Natural killer cell treated with Interleukin-12 subunit alpha and Interleukin-12 subunit beta and Interleukin-15 and Interleukin-18, amount 100 ng/mL, for 72 hours (primary cell): ENCODE measurements at regions not wholly inside any gene's neighbourhood (a gene's known extent, or its start where the extent isn't known, plus 50 kb on each side); places are given as distances from the start of the nearest gene placed in this dataset.
"Not testable (repeated sequence)": the region's sequence is repeated elsewhere in the genome, so short reads cannot be mapped to it uniquely, and the experiment has no call there.

ENCODE experiments used
- ATAC-seq, 2 donors: fragments of 150-1000 bp; cut with Tn5 transposase in 1 of 2; sonication (Bioruptor Pico), chemical (Tn5 transposase) in 1 of 2; 2 replicates each; pipeline ENCODE4 v1.10.0; 2021
- DNase-seq: peaks from one replicate; pipeline ENCODE4 v3.0.0; 2022; ENCODE audit warnings: low spot score
- H3K27ac Mint-ChIP-seq, 2 donors: 1 replicate in 1 of 2; 2 replicates in 1 of 2; pipeline ENCODE4 v1.8.0; 2022; ENCODE audit warnings: mixed read lengths in 2 of 2, mild to moderate bottlenecking in 1 of 2, moderate library complexity in 1 of 2
- H3K27me3 Mint-ChIP-seq, 2 donors: 1 replicate in 1 of 2; 2 replicates in 1 of 2; pipeline ENCODE4 v1.8.0; 2022; ENCODE audit warnings: mixed read lengths in 2 of 2
- H3K36me3 Mint-ChIP-seq: one replicate; pipeline ENCODE4 v1.8.0; 2022; ENCODE audit warnings: mixed read lengths
- H3K4me1 Mint-ChIP-seq, 2 donors: 1 replicate in 1 of 2; 2 replicates in 1 of 2; pipeline ENCODE4 v1.8.0; 2022; ENCODE audit warnings: low read depth in 2 of 2, mixed read lengths in 2 of 2, mild to moderate bottlenecking in 1 of 2
- H3K4me3 Mint-ChIP-seq: one replicate; pipeline ENCODE4 v1.8.0; 2022; ENCODE audit warnings: mixed read lengths
- H3K9me3 Mint-ChIP-seq: 2 replicates; pipeline ENCODE4 v1.8.0; 2022; ENCODE audit warnings: mixed read lengths

DNA sequence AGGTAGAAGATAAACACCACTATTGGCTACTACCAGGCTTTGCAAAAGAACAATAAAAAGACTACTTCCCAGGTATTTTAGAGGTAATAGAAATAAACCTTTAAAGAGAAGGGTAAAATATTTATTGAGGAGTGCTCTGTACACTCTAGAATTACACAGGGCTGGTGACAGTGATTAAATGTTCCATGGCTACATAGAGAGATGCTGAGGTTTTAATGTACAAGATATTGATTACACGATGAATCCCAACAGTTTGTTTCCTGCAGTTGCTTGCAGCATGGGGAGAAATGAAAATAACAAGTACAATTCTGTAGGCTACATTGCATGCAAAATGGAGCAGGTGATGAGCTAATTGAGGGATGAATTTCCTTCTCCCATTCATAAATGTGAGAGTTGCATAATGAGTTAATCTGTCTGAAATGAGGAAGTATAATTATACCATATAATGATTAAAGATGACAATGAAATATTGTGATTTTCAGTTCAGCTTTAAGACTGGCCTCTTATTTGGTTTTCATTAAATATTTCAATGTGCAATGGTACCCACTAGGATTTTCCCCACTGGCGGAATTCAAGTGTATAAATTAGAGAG, 266.1 kb downstream of the SOCS6 start:
- Mint-ChIP-seq H3K27me3 (no peaks in the 10 kb centered on the region), H3K4me3 (no peak overlapping the region), H3K4me1 (no peaks in the 10 kb centered on the region), H3K9me3 (no peaks in the 10 kb centered on the region), H3K36me3 (no peaks in the 10 kb centered on the region), H3K27ac (no peak overlapping the region)
- DNase-seq (no peak), ATAC-seq (no peak)

GRCh38 chr18:70553936-70554260, 265.1 kb downstream of the SOCS6 start:
- ATAC-seq: no peak
- Mint-ChIP-seq H3K36me3 (no peaks in the 10 kb centered on the region), H3K9me3 (no peaks in the 10 kb centered on the region), H3K4me3 (no peak overlapping the region), H3K27me3 (no peaks in the 10 kb centered on the region), H3K4me1 (no peaks in the 10 kb centered on the region), H3K27ac (no peak overlapping the region)
- no peak for DNase-seq

DNA sequence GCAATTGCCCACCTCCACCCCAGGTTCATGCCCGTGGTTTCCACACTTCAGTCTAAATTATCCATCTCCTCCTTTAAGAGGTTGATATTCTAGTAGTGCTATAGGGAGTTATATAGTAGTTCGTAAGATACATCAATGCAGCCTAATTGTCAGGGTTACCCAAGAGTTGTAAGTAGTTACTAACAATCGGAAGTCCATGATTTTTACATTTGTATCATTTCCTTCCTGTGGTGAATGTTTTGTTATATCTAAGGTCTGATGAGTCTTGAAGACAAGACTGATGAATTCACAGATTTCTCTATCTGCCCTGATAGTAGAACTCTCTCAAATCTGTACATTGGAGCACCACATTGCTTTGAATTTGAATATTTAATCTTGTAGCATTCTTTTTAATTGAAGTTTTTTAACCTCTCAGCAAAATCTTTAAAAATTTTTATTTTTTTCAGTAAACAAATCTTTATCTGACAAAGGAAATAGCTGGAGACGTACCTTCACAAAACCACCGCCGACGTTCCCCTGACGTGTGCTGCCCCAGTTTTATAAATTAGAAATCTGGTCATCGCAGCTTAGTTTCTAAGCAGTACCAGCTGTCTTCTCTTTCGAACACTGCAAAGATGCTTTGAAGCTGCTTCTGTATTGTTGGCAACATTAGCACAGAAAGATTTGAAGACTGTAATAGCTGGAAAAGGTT, 264.5 kb downstream of the SOCS6 start:
- Mint-ChIP-seq H3K27me3 (no peaks in the 10 kb centered on the region), H3K36me3 (no peaks in the 10 kb centered on the region), H3K27ac (no peak overlapping the region), H3K9me3 (no peaks in the 10 kb centered on the region), H3K4me1 (no peaks in the 10 kb centered on the region), H3K4me3 (no peak overlapping the region)
- ATAC-seq: no peak
- no peak for DNase-seq

- H3K27me3 Mint-ChIP-seq: no peaks in the 10 kb centered on the region
- no peak overlapping the region for H3K4me3 Mint-ChIP-seq
- peaks cover 4% of the 10 kb centered on the region for H3K9me3 Mint-ChIP-seq
- no peak for ATAC-seq
- H3K27ac Mint-ChIP-seq: no peak overlapping the region
- no peaks in the 10 kb centered on the region for H3K4me1 Mint-ChIP-seq
- DNase-seq: no peak
- H3K36me3 Mint-ChIP-seq: no peaks in the 10 kb centered on the region
These were observed 247.7 kb downstream of the SOCS6 start for GRCh38 chr18:70536370-70537062.

DNA sequence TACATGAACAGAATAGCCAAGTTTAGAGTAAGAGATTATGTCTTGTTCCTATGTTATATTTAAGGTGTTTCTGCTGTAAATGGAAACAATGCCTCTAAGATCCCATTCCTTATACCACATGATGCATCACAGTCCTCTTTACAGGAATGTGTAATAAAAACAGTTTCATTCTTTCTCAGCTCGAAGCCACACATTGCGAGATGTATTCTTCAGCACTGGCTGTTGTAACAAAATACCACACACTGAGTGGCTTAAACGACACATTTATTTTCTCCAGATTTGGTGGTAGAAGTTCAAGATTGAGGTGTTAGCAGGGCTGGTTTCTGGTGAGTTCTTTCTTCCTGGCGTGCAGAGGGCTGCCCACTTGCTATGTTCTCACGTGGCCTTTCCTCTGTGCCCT, 246.2 kb downstream of the SOCS6 start:
- no peaks in the 10 kb centered on the region for H3K4me1 Mint-ChIP-seq
- H3K36me3 Mint-ChIP-seq: no peaks in the 10 kb centered on the region
- DNase-seq: no peak
- H3K27ac Mint-ChIP-seq: no peak overlapping the region
- no peaks in the 10 kb centered on the region for H3K27me3 Mint-ChIP-seq
- H3K9me3 Mint-ChIP-seq: peaks cover 4% of the 10 kb centered on the region
- H3K4me3 Mint-ChIP-seq: no peak overlapping the region
- ATAC-seq: peak in 1 of 2 donors; percentile 45

- not testable (repeated sequence) for H3K36me3 Mint-ChIP-seq, H3K27ac Mint-ChIP-seq, ATAC-seq, H3K4me1 Mint-ChIP-seq, H3K27me3 Mint-ChIP-seq, H3K4me3 Mint-ChIP-seq, H3K9me3 Mint-ChIP-seq, DNase-seq
These were observed 236.5 kb downstream of the SOCS6 start for GRCh38 chr18:70525322-70525721.

DNA sequence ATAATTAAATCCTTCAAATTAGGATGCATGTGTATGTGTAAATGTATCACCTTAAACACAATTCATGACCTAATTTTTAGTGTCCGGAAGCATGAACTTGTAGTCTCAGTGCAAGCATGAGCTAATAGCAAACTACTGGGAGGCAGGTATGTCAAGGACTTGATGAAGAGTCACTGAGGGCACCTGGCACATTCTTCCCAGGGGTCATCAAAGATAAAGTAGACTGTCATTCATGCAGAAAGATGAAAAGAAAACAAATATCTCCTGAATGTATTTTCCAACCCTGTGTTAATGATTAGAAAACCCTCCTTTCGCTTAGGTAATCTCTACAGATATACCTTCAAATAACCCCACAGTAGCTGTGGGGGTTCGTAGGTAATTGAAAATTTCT, 234.9 kb downstream of the SOCS6 start:
- DNase-seq (no peak), ATAC-seq (no peak)
- Mint-ChIP-seq H3K27ac (no peak overlapping the region), H3K36me3 (no peaks in the 10 kb centered on the region), H3K27me3 (no peaks in the 10 kb centered on the region), H3K9me3 (peaks cover 8% of the 10 kb centered on the region), H3K4me3 (no peak overlapping the region), H3K4me1 (no peaks in the 10 kb centered on the region)

- Mint-ChIP-seq H3K36me3 (no peaks in the 10 kb centered on the region), H3K27ac (no peak overlapping the region), H3K4me3 (no peak overlapping the region), H3K4me1 (no peaks in the 10 kb centered on the region), H3K9me3 (peaks cover 8% of the 10 kb centered on the region), H3K27me3 (no peaks in the 10 kb centered on the region)
- DNase-seq (no peak), ATAC-seq (no peak)
These were observed 234.4 kb downstream of the SOCS6 start for GRCh38 chr18:70523035-70523791.

- H3K9me3 Mint-ChIP-seq: peaks cover 8% of the 10 kb centered on the region
- H3K27ac Mint-ChIP-seq: no peak overlapping the region
- DNase-seq: no peak
- no peaks in the 10 kb centered on the region for H3K36me3 Mint-ChIP-seq
- H3K4me3 Mint-ChIP-seq: no peak overlapping the region
- no peaks in the 10 kb centered on the region for H3K4me1 Mint-ChIP-seq
- H3K27me3 Mint-ChIP-seq: no peaks in the 10 kb centered on the region
- ATAC-seq: no peak
These were observed 233.4 kb downstream of the SOCS6 start for GRCh38 chr18:70522183-70522680.

GRCh38 chr18:70520867-70521266, 232.0 kb downstream of the SOCS6 start:
- Mint-ChIP-seq H3K9me3 (peaks cover 3% of the 10 kb centered on the region), H3K36me3 (no peaks in the 10 kb centered on the region), H3K4me3 (no peak overlapping the region), H3K27me3 (no peaks in the 10 kb centered on the region), H3K4me1 (no peaks in the 10 kb centered on the region), H3K27ac (no peak overlapping the region)
- DNase-seq (no peak), ATAC-seq (no peak)

DNA sequence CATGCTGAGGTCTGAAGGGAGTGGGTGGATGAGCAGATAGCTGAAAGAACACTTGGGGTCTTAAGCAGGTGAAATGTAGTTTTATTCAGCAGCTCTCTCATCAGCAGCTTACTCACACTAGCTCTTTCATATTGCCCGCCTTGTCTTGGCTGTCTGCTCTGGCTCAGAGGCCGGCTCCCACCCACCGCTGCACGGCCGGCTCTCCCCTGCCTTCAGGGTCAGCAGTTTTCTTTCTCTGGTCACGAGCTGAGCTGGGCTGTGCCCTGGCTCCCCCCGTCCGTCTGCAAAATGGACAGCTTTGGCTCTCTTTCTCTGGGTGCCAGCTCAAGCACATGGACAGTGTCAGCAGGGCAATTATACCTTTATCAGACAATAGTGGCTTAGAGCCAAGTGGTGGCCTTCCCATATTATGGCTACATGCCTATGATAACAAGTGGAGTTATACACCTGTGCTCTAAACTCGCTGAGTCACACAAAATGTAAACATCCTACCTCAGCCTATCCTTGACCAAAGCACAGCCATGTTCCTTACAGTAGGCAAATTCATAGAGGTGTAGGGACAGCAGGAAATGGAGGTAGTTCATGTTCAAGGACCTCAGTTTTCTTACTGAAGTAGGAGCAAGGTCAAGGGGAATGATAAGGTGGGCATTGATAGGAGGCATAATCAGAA, 224.8 kb downstream of the SOCS6 start:
- ATAC-seq (no peak), DNase-seq (no peak)
- Mint-ChIP-seq H3K4me1 (no peaks in the 10 kb centered on the region), H3K9me3 (no peaks in the 10 kb centered on the region), H3K27me3 (no peaks in the 10 kb centered on the region), H3K27ac (no peak overlapping the region), H3K36me3 (no peaks in the 10 kb centered on the region), H3K4me3 (no peak overlapping the region)

GRCh38 chr18:70507970-70508369, 219.1 kb downstream of the SOCS6 start:
- Mint-ChIP-seq H3K4me3 (no peak overlapping the region), H3K27ac (no peak overlapping the region), H3K27me3 (peaks cover 0 to 1% of the 10 kb centered on the region in 2 donors), H3K9me3 (no peaks in the 10 kb centered on the region), H3K4me1 (no peaks in the 10 kb centered on the region), H3K36me3 (no peaks in the 10 kb centered on the region)
- no peak for ATAC-seq
- no peak for DNase-seq

DNA sequence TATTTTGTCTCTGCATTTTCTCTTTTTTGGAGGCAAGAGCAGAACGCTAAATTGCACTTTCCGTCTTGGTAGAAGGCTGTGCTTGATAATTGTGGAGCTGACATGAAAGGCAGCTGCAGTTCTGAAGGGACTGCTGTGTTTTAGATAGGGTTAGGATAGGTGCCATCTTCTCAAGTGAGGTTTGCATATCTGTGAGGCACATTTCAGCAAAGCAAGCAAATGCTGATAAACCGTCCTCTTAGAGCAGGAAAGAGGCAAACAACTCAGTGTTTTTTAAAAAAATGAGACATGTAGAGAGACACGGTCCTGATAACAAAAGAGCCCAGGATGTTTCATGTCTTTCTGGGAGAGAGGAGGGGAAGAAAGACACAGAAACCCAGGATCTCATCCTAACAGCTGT, 217.7 kb downstream of the SOCS6 start:
- ATAC-seq (no peak), DNase-seq (no peak)
- H3K36me3 Mint-ChIP-seq: no peaks in the 10 kb centered on the region
- H3K27ac Mint-ChIP-seq: no peak overlapping the region
- H3K4me3 Mint-ChIP-seq: no peak overlapping the region
- H3K9me3 Mint-ChIP-seq: no peaks in the 10 kb centered on the region
- no peaks in the 10 kb centered on the region for H3K4me1 Mint-ChIP-seq
- peaks cover 0 to 2% of the 10 kb centered on the region in 2 donors for H3K27me3 Mint-ChIP-seq
